ENCODE measurements at regions not wholly inside any gene's neighbourhood (a gene's known extent, or its start where the extent isn't known, plus 50 kb on each side); places are given as distances from the start of the nearest gene placed in this dataset.

- TF ChIP-seq, protein P1, sequence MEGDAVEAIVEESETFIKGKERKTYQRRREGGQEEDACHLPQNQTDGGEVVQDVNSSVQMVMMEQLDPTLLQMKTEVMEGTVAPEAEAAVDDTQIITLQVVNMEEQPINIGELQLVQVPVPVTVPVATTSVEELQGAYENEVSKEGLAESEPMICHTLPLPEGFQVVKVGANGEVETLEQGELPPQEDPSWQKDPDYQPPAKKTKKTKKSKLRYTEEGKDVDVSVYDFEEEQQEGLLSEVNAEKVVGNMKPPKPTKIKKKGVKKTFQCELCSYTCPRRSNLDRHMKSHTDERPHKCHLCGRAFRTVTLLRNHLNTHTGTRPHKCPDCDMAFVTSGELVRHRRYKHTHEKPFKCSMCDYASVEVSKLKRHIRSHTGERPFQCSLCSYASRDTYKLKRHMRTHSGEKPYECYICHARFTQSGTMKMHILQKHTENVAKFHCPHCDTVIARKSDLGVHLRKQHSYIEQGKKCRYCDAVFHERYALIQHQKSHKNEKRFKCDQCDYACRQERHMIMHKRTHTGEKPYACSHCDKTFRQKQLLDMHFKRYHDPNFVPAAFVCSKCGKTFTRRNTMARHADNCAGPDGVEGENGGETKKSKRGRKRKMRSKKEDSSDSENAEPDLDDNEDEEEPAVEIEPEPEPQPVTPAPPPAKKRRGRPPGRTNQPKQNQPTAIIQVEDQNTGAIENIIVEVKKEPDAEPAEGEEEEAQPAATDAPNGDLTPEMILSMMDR (IDR thresholded peaks at IDR 0.05), result no peak
- intact Hi-C loops (cut with DNase I), result no loop called here
- peak; percentile 61 for ATAC-seq
Observed at GRCh38 chr5:119878712-119879111, 249.4 kb downstream of the FAM170A start.

DNA sequence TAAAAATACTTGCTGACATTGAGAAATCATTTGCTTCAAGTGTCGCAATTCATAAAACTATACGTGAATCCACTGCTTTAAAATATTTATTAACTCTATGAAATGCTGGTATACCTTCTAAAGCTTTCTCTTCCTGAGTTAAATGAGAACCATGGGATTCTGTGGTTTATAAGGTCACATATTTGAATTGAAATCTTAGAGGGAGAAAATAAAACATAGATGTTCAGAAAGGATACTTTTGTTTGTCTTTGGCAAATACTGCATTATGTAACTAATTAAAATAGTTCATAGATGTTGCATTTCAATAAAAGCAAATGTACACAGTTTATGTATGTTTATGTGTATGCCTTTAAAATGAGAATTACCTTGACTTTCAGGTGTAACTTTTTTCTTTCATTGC is 250.1 kb downstream of the FAM170A start:
- ATAC-seq (no peak), DNase-seq (no peak)
- Histone ChIP-seq H3K4me1 (no peaks in the 10 kb centered on the region), H3K36me3 (no peaks in the 10 kb centered on the region), H3K4me3 (no peak overlapping the region), H3K27ac (no peak overlapping the region), H3K27me3 (no peaks in the 10 kb centered on the region), H3K9me3 (no peaks in the 10 kb centered on the region)
- intact Hi-C loops (cut with DNase I), result no loop called here
- TF ChIP-seq, protein P1 (IDR thresholded peaks at IDR 0.05), result no peak

More at GRCh38 chr5:119878712-119879111, 249.4 kb downstream of the FAM170A start:
- Histone ChIP-seq H3K4me3 (no peak overlapping the region), H3K9me3 (no peaks in the 10 kb centered on the region), H3K27ac (no peak overlapping the region), H3K27me3 (no peaks in the 10 kb centered on the region), H3K36me3 (no peaks in the 10 kb centered on the region), H3K4me1 (no peaks in the 10 kb centered on the region)
- no peak for DNase-seq

DNA sequence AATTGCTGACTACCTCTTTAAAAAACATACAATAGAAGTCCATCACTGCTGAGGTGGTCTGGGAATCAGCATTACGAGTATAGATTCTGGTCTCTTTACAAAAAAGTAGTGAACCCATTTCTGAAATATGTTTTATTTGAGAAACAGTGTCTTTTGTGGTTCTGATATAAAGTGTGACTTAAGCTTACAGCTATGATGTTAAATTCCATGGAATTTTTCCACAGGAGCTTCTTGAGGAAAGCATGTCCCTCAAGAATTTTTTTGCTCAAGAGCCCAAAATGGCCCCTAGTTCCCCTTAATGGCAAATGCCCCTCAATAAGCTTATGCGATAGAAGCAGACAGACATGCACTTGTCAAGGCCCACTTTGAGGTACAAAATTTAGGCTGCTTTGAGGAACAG is 265.7 kb downstream of the FAM170A start:
- H3K4me1 ChIP-seq, result no peaks in the 10 kb centered on the region
- intact Hi-C loops (cut with DNase I), result no loop called here
- no peaks in the 10 kb centered on the region for H3K36me3 ChIP-seq
- ATAC-seq (no peak), DNase-seq (no peak)
- H3K27me3 ChIP-seq, result no peaks in the 10 kb centered on the region
- H3K27ac ChIP-seq, result no peak overlapping the region
- no peaks in the 10 kb centered on the region for H3K9me3 ChIP-seq
- no peak overlapping the region for H3K4me3 ChIP-seq
- TF ChIP-seq, protein P1 (IDR thresholded peaks at IDR 0.05), result no peak

DNA sequence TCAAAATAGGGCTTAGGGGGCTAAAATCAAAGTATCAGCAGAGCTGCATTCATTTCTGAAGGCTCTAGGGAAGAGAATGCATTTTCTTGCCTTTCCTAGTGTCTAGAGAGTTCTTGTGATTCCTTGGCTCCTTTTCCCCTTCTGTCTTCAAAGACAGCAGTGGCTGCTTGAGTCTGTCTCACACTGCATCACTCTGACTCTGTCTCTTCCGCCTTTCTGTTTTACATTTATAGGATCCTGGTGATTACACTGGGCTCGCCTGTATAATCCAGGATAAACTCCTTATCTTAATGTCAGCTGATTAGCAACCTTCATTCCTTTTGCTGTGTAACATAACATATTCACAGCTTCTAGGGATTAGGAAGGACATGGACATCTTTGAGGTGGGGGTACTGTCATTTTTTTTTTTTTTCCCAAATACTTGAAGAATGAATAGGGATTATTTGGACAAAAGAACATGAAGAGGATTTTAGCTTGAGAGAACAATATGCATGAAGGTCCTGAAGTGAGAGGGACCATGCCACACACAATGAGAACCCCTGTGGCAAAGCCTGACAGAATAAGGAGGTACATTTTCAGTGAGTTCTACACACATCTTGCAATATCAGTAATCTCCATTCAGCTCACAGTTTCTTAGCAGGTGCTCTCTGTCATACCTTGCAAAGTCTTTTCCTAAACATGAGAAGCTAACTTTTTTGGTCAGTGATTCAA is 267.6 kb downstream of the FAM170A start:
- H3K4me1 ChIP-seq, result no peaks in the 10 kb centered on the region
- H3K27me3 ChIP-seq, result no peaks in the 10 kb centered on the region
- no peaks in the 10 kb centered on the region for H3K9me3 ChIP-seq
- TF ChIP-seq, protein P1 (IDR thresholded peaks at IDR 0.05), result no peak
- no peak for ATAC-seq
- no peak overlapping the region for H3K4me3 ChIP-seq
- intact Hi-C loops (cut with DNase I), result no loop called here
- no peaks in the 10 kb centered on the region for H3K36me3 ChIP-seq
- no peak for DNase-seq
- no peak overlapping the region for H3K27ac ChIP-seq

DNA sequence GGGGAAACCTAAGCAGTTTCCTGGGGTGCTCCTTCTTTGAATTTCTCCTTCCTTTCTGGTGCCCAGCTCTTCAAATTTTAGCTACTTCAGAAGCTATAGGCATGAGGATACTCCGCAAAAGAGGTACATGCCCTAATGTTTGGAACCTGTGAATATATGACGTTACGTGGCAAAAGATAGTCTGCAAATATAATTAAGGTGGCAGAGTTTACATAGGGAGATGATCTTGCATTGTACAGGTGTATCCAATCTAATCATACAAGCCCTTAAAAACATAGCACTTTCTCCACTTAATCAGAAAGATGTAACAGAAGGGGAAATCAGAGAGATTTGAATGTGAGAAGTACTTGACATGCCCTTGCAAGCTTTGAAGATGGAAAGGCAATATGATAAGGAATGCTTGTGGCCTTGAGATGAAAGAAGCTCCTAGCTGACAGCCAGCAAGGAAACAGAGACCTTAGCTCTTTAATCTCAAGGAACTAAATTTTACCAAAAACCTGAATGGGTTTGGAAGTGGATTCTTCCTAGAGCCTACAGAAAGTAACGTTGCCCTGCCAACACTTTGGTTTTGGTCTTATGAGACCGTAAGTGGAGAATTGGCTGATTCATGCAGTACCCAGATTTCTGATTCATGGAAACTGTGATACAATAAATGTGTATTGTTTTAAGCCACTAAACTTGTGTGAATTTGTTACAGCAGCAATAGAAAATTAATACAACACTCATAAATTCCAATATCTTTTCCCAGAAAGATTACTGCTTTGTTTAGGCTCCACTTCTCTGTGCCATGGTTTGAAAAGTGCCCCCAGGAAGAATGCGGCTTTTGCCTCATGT is 268.4 kb downstream of the FAM170A start:
- ATAC-seq (no peak), DNase-seq (no peak)

More for the DNA sequence above, 268.4 kb downstream of the FAM170A start:
- no peaks in the 10 kb centered on the region for H3K27me3 ChIP-seq
- no peak overlapping the region for H3K27ac ChIP-seq
- H3K4me3 ChIP-seq, result no peak overlapping the region
- H3K4me1 ChIP-seq, result no peaks in the 10 kb centered on the region
- no peaks in the 10 kb centered on the region for H3K9me3 ChIP-seq
- TF ChIP-seq, protein P1 (IDR thresholded peaks at IDR 0.05), result no peak
- no peaks in the 10 kb centered on the region for H3K36me3 ChIP-seq
- intact Hi-C loops (cut with DNase I), result no loop called here

Data from upper lobe of right lung (tissue), 1 donor.